ENCODE measurements at regions not wholly inside any gene's neighbourhood (a gene's known extent, or its start where the extent isn't known, plus 50 kb on each side); places are given as distances from the start of the nearest gene placed in this dataset.

DNA sequence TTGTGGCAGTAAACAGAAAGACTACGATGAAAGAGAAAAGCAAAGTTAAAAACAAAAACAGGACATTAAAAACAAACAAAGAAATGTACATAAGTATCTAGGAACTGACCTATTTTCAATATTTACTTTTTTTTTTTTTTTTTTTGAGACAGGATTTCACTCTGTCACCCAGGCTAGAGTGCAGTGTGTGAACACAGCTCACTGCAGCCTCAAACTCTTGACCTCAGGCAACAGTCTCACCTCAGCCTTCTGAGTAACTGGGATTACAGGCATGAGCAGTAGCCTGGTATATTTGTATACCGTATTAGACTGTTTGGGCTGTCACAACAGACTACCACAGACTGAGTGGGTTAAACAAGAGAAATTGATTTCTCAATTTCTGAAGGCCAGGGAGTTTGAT, 1189.1 kb downstream of the CDH9 start:
- no peak for DNase-seq (ENCODE audit: low read depth)

DNA sequence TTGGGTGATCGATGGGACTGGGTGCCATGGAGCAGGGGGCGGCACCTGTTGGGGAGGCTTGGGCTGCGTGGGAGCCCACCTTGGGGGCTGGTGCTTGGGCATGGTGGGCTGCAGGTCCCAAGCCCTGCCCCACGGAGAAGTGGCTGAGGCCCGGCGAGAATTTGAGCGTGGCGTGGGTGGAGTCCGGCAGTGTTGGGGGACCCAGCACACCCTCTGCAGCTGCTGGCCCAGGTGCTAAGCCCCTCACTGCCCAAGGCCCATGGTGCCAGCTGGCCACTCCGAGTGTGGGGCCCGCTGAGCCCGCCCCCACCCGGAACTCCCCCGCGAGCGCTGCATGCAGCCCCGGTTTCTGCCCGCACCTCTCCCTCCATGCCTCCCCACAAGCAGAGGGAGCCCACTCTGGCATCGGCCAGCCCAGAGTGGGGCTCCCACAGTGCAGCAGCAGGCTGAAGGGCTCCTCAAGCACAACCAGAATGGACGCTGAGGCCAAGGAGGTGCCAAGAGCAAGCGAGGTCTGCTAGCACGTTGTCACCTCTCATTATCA, 1178.6 kb upstream of the CDH10 start:
- DNase-seq (ENCODE audit: low read depth), result no peak

Measured in LHCN-M2 (cell line).